GM21786 (cell line): ENCODE measurements at regions not wholly inside any gene's neighbourhood (a gene's known extent, or its start where the extent isn't known, plus 50 kb on each side); places are given as distances from the start of the nearest gene placed in this dataset.

Experiments used
- ATAC-seq: cut with Tn5 transposase; IDR thresholded peaks from one replicate; pipeline ENCODE4 v1.9.1; 2021; ENCODE audit not compliant: unreplicated experiment

DNA sequence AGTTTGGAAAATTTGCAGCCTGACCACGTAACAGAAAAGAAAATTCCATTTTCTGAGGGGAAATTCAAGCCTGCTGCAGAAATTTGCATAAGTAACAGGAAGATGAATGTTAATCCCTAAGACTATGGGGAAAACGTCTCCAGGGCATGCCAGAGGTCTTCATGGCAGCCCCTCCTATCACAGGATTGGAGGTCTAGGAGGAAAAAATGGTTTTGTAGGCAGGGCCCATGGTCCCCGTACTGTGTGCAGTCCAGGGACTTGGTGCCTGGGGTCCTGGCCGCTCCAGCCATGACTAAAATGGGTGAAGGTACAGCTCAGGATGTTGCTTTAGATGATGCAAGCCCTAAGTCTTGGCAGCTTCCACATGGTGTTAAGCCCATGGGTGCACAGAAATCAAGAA lies 437.3 kb upstream of the SEMA3A start:
- ATAC-seq = no peak

DNA sequence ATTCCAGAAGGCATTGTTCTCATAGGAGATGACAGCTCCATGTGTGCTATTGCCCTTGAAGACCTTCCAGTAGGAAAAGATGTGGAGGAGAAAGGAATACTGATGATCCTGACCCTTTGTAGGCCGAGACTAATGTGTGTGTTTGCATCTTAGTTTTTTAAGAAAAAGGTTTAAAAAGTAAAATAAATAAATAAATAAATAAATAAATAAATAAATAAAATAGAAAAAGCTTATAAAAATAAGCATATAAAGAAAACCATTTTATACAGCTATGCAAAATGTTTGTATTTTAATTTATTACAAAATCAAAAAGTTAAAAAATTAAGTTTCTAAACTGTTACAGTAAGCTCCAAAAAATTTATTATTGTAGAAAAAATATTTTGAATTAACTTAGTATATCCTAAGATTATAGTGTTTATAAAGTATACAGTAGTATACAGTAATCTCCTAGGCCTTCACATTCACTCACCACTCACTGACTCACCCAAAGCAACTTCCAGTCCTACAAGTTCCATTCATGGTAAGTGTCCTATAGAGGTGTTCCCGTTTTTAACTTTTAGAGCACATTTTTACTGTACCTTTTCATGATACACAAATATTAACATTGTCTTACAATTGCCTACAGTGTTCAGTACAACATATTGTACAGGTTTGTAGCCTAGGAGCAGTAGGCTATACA lies 435.2 kb upstream of the SEMA3A start:
- ATAC-seq = no peak

DNA sequence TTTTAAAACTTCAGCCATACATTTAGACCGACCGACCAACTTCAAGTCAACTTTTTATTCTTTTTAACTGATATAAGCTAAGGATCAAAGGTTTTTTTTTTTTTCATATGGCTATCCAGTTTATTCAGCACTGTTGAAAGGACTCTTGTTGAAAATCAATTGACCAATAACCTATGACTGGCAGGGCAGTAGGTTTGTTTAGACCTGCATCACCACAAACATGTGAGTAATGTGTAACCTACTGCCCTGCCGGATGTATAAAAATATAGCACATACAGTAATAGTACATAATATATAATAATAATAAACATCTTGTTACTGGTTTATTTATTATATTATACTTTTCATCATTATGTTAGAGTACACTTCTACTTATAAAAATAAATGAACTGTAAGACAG lies 434.6 kb upstream of the SEMA3A start:
- ATAC-seq = no peak

DNA sequence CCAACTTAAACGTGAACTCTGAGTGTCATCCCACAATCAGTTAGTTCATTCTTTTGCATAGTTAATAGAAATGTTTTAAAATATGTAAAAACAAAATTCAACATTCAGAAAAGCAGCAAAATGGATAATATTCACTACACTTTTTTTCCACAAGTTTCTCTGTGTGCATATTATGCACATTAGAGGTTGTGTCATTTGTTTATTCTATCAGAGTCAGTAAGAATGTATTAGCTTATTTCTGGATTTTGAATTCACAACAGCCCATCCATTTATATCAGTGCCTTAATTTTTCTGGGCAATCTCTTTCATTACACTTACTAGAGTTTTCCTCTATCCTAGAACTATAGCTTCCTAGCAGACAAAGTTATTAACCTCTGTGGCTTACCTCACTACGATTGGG lies 432.7 kb upstream of the SEMA3A start:
- no peak for ATAC-seq

DNA sequence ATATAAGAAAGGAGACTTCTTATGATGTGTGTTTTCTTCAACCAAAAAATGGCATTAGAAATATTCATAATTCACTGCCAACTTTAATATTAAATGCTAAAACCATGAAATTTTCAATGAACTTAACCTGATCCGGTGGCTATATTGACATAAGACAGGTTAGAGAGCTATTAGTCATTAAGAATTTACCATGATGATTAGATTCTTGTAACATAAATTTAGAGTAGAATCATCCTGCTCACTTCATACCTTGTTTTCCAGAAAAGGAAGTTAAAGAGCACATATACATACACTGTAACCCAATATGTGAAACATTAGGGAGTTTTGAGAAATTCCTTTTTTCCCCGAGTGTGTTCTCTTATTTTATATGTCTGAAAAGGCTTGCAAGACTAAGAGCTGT lies 430.3 kb upstream of the SEMA3A start:
- ATAC-seq = no peak

DNA sequence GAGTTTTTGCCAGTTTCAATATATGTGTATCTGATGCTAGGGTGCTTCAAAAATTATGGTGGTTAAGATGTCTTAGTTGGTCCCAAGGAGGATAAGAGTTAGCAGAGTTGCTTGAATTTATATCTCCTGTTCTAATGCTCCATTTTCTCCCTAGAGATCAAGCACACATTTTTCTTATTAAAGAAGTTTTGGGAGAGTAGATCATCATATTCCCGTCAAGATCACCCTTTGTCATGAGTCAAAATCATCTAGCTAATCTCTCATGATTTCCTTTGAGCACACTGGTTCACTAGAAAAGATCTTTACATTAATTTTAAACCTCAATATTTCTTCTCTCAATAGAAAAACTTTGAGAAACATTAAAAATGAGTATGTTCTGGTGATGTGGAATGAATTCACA lies 429.9 kb upstream of the SEMA3A start:
- no peak for ATAC-seq

DNA sequence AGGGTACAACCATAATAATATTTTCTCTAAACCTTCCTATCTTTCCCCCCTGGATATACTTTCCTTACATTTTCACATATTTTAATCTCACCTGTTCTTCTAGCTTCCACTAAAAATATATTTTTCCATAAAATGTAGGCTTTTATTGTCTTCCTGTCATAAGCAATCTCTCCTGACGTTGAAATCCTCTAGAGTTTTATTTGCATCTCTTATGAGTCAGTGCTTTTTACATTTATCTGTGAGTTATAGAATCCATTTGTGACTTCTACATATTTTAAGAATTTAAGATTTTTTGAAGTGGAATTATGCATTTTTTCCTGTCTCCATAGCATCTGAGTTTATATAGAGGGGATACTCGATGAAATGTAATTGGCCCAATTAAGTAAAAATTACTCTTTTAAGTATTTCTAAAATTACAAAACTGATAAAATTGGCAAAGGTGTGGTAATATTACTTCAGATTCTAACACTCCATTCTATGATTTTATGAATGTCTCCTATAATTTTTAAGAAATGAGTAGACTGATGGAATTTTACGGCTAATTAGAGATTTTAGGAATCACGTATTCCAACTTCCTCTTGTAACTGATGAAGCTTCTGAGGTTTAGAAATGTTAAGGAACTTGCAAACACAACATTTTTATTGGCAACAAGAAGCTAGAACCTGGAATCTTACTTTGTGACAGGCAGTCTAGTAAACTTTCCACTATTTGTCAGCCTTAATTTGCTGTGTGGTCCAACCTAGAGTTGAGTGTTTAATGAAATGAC lies 422.9 kb upstream of the SEMA3A start:
- ATAC-seq = no peak

DNA sequence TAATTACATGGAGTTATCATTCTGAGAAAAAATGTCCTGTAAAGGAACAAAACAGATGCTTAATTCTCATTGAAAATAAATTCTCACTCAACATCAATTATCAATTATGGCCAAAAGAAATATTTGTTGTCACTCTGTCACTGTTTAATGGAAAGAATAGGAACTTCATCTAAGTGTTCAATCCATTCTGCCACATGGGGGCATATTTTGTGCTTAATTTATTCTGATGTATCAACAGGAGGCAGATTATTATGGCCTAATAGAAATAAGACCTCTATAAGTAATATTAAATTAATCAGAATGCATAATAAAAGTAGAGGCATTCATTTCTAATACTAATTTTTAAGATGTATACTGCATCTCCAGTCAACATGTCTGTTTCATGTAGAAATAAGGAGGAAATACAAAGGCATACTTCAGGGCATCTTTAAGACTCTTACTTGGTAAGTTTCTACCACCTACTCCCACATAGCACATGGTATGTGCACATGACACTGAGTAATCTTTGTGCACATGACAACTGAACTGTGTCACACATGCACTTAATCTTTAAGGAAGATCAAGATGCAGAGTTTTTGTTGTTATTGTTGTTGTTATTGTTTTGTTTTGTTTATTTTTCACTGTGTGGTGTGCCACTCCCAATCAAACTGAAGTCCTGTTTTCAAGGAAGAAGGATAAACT lies 420.4 kb upstream of the SEMA3A start:
- no peak for ATAC-seq

DNA sequence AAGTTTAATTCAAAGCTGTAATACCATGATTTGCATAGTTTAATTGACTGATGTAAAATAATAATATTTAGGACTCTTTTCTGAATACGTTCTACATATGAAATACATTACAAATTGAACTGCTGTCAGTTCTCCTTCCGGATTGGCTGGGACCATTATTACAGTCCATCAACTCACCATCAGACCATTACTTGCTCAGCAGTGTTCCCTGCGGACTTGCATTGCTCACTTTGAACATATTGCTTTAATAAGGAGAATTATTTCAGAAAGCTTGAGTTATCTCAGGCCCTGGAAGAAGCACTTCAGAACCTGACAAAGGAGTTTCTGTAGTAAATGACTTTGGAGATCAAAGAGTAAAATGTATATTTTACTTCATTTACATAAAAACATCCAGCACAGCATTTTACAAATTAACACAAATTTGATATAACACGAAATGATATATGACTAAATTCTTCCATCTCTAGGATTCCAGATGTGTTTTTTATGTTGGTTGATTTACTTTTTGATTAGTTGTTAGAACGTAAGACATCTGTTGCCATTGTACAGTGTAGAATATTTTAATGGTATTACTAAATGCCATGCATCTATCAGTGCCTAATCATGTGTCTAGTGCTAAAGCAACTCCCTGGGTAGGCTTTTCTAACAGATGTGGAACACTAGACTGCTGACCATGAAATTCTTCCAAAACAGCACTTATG lies 418.5 kb upstream of the SEMA3A start:
- no peak for ATAC-seq

DNA sequence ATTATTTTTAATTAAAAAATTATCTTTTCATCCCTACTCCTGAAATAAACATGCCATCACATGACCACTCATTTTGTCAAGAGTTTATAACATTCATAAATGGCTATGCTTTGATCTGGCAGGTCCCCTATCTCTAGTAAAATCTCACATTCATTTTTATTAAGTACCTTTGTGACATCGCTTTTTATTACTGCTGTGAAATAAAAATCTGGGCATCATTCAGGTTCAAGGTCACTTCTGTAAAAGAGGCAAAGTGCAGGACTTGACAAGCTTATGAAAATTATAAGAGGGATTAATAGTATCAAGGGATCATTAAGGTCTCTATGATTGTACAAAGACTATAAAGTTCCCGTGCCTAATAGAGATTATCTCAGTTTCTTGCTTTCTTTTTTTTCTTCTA lies 416.8 kb upstream of the SEMA3A start:
- ATAC-seq = no peak

DNA sequence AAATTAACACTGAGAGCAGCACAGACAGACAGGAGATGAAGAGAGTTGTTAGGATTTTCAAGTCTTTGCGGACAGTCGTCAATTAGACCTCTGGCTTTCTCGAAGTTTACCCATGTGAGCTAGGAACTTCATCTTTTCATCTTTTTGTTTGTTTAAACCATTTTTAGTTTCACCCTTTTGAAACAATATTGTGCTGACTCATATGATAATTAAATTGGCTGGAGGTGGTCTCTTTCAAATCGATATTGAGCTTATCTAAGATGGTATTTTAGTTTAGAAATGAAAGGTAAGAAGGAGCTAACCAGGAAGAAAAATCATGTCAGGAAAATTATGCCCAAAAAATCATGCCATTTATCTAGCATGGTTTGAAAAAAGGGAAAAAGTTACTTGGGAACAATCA lies 415.8 kb upstream of the SEMA3A start:
- ATAC-seq = no peak

DNA sequence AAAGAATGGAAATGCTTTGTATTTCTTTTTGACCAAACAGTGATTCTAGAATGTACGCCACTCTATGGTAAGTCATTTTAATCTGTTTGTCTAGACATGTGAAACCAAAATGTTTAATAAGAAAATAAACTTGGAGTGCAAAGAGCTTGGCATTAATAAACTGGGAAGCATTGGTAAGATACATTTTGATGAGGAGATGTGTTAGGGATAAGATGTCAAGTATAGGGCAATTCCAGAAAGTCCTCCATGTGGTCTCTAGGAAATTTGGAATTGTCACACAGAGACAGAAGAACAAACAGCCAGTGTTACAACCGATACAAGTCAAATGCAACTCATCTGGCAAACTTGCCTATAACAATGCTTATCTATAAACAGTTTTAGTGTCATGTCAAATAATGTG lies 410.7 kb upstream of the SEMA3A start:
- ATAC-seq = no peak

DNA sequence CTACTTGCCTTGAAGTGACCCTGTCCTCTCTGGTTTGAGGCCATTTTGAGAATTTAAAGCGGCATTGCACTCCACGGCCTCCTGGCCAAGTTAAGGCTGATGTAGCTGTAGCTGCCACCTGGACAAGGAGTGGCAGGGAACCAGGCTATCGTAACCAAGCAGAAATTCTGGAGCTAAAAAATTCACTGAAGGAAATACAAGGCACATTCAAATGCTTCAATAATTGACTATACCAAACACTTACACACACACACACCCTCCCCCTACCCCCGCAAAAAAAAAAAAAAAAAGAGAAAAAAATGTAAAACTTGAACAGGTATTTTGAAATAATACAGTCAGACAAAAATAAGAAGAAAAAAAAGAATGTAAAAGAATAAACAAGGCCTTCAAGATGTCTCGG lies 409.0 kb upstream of the SEMA3A start:
- ATAC-seq = no peak

DNA sequence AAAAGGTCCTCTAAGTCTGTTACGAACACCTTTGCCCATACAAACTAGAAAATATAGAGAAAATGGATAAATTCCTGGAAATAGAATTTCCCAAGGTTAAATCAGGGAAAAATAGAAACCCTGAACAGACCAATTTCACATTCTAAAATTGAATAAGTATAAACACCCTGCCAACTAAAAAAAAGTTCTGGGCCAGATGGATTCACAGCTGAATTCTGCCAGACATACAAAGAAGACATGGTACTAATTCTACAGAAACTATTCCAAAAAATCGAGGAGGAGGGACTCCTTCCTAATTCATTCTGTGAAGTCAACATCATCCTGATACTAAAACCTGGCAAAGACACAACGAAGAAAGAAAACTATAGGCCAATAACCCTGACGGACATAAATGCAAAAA lies 400.4 kb upstream of the SEMA3A start:
- no peak for ATAC-seq

DNA sequence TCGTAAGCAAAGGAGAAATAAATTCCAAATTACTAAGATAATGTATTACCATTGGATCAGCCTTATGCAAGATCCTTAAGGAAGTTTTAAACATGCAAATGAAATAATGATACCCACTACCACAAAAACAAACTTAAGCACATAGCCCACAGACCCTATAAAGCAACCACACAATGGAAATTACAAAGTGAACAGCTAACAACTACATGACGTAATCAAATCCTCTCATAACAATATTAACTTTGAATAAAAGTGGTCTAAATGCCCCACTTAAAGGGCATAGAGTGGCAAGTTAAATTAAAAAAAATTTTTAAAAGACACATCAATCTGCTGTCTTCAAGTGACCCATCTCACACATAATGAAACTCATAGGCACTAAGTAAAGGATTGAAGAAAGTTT lies 397.3 kb upstream of the SEMA3A start:
- no peak for ATAC-seq

DNA sequence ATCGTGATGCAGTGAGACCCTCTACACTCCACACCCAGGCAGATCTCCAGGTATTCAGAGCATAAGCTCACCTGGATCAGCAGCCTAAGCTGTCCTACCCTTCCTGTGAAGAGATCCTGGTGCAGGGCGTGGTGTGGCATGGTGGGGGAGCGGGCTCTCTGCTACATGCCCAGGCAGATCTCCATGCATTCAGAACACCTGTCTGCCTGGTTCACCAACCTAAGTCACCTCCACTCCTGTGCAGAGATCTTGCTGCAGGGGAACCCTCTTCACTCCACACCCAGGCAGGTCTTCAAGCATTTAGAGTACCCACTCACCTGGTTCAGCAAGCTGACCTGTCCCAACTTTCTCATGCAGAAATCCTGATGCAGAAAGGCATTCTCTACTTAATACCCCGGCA lies 394.4 kb upstream of the SEMA3A start:
- ATAC-seq = no peak

DNA sequence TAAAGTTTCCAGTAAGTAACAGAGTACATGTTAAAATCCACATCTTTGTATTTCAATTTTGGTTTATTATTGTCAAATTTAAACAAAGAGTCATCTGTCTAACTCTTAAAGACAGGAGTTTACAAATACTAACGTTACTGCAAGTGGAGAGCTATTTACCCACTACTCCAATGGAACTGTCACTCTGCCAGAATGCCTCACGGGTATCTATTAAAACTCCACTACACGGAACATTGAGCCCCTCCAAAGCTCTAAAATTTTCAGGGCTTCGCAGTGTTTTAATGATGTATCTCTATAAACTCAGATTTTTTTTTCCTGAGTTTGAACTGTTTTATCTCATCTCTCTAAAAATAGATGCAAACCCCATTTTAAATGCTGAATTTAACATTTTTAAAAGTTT lies 388.7 kb upstream of the SEMA3A start:
- no peak for ATAC-seq

DNA sequence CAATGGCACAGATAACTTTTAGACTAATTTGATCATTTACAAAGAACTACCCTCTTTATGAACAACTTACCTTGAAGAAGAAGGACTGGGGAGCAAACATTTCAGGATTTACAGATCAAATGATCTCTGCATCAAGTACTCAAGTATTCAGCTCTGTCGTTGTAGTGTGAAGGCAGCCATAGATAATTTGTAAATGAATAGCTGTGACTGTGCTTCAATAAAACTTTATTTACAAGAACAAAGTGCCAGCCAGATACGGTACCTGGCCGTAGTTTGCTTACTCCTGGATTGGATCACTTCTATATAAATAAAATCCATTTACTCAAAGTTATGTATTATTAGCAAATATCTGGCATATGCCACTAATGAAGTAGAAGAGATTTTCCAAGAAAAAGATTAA lies 388.2 kb upstream of the SEMA3A start:
- ATAC-seq = no peak

DNA sequence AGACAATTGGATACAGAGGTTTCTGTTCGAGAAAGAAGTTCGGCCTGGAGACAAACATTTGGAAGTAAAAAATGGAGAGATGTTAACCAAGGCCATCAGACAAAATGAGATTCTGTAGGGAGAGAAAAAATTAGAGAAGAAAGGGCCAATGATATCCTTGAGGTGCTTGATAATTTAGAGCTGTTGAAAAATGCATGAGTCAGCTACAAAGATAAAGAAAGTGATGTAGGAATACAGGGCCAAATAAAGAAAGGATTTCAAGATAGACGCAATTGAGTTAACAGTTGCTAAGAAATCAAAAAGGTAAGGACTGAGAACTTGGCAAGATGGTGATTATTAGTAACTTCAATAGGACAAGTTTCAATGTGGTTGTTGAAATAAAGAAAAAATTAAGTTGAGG lies 384.2 kb upstream of the SEMA3A start:
- no peak for ATAC-seq

DNA sequence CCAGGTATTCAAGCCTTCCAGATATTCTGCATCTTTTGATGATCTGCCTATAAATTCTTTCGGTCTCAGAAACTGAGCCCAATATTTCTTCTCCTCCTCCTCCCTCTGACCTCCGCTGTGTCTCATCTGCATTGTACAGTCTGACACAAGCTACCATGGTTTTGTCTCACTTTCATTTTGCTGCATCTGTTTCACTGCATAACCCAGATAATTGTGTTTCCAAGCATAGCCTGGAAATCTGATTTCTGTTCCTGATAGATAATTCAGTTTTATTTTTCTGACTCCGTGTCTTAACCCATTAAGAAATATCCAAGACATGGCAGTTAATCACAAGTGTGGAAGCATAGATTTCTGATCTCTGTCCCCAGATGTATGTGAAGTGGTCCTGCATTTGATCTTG lies 374.2 kb upstream of the SEMA3A start:
- no peak for ATAC-seq

DNA sequence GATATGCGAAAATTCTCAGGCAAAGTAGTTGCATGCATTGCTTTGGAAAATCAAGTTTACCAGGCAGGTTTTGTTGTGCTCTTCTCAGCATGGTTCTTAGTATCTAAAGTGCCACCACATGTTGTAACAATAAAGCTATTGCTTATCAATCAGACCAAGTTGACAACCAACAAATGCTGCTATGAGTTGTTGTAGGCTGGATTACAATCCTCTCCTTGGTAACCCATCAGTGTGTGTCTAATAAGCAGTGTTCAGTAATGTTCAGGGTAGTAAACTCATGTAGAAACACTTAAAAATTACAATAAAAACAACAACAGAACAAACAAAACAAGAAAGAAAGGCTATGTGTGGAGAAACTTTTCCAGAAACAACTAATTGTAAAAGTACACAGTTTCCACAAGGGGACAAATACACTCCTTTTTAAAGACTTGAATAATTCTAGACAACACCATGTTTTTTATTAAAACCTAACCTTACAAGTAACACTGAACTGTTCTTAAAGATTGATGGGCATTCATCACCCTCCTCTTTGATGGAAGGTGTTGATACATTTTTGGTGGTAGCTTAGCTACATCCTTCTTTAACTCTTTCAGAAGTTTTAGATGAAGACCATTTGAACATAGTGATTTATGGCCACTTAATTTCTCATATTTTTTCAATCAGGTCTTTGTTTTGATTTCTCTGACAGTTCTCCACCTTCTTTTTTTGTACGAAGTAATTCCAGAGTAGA lies 370.9 kb upstream of the SEMA3A start:
- no peak for ATAC-seq
